NCI-H187 treated with DMSO at 0.1 percent for 48 hours (cell line): ENCODE measurements at regions not wholly inside any gene's neighbourhood (a gene's known extent, or its start where the extent isn't known, plus 50 kb on each side); places are given as distances from the start of the nearest gene placed in this dataset.

Source experiments
- DNase-seq: peaks from one replicate; lab custom pipeline; 2025; lab: John Stamatoyannopoulos, UW

GRCh38 chr11:119547511-119547910 is 124.5 kb upstream of the THY1 start:
- no peak for DNase-seq

- DNase-seq: no peak
Measured at GRCh38 chr11:119545978-119546915, 123.3 kb upstream of the THY1 start.

GRCh38 chr11:119540370-119541125 is 117.6 kb upstream of the THY1 start:
- DNase-seq: no peak

- no peak for DNase-seq
Measured at GRCh38 chr11:119539583-119539982, 116.6 kb upstream of the THY1 start.

- DNase-seq: no peak
Measured at GRCh38 chr11:119538753-119539152, 115.8 kb upstream of the THY1 start.

GRCh38 chr11:119537306-119538253 is 114.6 kb upstream of the THY1 start:
- DNase-seq: no peak

GRCh38 chr11:119536801-119537200 is 113.8 kb upstream of the THY1 start:
- no peak for DNase-seq

GRCh38 chr11:119533921-119534736 is 111.2 kb upstream of the THY1 start:
- no peak for DNase-seq

- DNase-seq: no peak
Measured at GRCh38 chr11:119533462-119533861, 110.5 kb upstream of the THY1 start.

GRCh38 chr11:119532551-119532950 is 109.6 kb upstream of the THY1 start:
- no peak for DNase-seq

GRCh38 chr11:119531623-119532022 is 108.7 kb upstream of the THY1 start:
- DNase-seq: no peak

- DNase-seq: no peak
Measured at GRCh38 chr11:119531056-119531455, 108.1 kb upstream of the THY1 start.

GRCh38 chr11:119530509-119530908 is 107.5 kb upstream of the THY1 start:
- DNase-seq: no peak

GRCh38 chr11:119529936-119530335 is 107.0 kb upstream of the THY1 start:
- no peak for DNase-seq

GRCh38 chr11:119529063-119529845 is 106.3 kb upstream of the THY1 start:
- DNase-seq: no peak

- DNase-seq: no peak
Measured at GRCh38 chr11:119525867-119526196, 102.9 kb upstream of the THY1 start.

- no peak for DNase-seq
Measured at GRCh38 chr11:119525180-119525866, 102.4 kb upstream of the THY1 start.

GRCh38 chr11:119523539-119524157 is 100.7 kb upstream of the THY1 start:
- DNase-seq: no peak

GRCh38 chr11:119522609-119523008 is 99.6 kb upstream of the THY1 start:
- no peak for DNase-seq
